ENCODE measurements at regions not wholly inside any gene's neighbourhood (a gene's known extent, or its start where the extent isn't known, plus 50 kb on each side); places are given as distances from the start of the nearest gene placed in this dataset.

DNA sequence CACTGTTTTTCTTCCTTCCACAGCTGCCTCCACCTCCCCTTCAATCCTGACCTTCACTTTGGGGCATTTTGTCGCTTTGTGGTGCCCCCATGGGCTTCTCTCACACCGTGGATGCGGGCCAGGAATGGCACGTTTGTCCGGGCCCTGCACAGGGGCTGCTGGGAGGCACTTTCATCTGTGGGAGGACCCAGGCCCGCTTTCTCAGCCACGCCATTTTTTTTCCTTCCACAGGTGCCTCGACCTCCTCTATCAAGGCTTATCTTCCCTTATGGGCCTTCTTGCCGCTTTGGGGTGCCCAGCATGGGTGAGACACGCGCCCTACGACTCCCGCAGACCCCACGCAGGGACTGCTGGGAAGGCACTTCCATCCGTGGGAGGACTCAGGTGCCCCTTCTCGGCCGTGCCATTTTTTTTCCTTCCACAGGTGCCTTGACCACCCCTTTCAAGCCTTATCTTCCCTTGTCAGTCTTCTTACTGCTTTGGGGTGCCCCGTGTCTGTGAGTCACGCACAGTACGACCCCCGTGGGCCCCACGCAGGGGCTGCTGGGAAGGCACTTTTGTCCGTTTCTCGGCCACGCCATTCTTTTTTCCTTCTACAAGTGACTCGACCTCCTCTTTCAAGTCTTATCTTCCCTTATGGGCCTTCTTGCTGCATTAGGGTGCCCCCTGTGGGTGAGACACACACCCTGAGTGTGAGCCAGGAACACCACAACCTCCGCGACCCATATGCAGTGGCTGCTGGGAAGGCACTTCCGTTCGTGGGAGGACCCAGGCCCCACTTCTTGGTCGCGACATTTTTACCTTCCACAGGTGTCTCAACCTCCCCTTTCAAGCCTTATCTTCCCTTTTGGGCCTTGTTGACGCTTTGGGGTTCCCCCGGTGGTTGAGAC, 270.7 kb downstream of the ALG10 start:
- FAIRE-seq, result no peak

DNA sequence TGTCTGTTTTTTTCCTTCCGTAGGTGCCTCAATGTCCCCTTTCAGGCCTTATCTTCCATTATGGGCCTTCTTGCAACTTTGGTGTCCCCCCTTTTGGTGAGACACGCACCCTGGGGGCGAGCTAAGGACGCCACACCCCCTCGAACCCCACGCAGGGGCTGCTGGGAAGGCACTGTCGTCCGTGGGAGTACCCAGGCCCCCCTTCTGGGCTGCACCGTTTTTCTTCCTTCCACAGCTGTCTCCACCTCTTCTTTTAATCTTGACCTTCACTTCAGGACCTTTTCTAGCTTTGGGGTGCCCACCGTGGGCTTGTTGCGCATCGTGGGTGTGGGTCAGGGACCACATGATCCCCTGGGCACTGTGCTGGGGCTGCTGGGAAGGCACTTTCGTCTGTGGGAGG, 271.8 kb downstream of the ALG10 start:
- FAIRE-seq, result no peak

DNA sequence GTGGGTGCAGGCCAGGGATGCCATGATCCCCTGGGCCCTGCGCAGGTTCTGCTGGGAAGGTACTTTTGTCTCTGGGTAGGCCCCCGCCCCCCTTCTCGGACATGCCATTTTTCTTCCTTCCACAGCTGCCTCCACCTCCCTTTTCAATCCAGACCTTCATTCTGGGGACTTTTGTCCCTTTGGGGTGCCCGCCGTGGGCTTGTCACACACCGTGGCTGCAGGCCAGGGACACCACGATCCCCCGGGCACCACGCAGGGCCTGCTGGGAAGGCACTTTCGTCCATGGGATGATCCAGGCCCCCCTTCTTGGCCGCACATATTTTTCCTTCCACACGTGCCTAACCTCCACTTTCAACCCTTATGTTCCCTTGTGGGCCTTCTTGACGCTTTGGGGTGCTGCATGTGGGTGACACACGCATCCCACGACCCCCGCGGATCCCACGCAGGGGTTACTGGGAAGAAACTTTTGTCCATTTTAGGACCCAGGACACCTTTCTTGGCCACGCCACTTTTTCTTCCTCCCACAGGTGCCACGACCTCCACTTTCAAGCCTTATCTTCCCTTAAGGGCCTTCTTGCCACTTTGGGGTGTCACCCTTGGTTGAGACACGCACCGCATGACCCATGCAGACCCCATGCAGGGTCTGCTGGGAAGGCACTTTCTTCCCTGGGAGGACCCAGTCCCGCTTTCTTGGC, 272.5 kb downstream of the ALG10 start:
- no peak for FAIRE-seq

DNA sequence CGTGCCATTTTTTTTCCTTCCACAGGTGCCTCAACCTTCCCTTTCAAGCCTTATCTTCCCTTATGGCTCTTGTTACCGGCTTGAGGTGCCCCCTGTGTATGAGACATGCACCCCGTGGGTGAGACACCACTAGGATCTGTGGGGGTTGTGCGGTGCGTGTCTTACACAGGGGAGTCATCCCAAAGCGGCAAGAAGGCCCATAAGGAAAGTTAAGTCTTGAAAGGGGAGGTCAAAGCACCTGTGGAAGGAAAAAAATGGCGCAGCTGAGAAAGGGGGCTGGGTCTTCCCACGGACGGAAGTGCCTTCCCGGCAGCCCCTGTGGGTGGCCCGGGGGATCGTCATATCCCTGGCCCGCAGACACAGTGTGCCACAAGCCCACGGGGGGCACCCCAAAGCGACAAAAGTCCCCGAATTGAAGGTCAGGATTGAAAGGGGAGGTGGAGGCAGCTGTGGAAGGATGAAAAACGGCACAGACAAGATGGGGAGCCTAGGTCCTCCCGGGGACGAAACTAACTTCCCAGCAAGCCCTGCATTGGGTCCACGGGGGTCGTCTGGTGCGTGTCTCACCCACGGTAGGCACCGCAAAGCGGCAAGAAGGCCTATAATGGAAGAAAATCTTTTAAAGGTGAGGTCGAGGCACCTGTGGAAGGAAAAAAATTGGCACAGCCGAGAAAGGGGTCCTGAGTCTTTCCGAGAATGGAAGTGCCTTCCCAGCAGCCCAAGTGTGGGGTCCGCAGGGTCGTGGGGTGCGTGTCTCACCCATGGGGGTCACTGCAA, 273.3 kb downstream of the ALG10 start:
- FAIRE-seq, result no peak

DNA sequence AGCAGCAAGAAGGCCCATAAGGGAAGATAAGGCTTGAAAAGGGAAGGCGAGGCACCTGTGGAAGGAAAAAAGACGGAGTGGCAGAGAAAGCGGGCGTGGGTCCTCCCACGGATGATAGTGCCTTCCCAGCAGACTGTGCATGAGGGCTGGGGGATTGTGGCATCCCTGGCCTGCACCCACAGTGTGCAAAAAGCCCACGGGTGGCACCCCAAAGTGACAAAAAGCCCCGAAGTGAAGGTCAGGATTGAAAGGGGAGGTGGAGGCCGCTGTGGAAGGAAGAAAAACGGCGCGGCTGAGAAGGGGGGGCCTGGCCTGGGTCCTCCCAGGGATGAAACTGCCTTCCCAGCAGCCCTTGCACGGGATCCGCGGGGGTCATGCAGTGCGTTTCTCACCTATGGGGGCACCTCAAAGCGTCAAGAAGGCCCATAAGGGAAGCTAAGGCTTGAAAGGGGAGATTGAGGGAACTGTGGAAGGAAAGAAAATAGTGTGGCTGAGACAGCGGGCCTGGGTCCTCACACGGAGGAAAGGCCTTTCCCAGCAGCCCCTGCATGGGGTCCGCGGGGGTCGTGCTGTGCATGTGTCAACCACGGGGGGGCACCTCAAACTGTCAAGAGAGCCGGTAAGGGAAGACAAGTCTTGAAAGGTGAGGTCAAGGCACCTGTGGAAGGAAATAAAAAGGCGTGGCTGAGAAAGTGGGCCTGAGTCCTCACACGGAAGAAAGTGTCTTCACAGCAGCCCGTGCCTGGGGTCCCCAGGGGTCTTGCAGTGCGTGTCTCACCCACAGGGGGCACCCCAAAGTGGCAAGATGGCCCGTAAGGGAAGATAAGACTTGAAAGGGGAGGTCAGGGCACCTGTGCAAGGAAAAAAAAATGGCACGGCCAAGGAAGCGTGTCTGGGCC, 274.1 kb downstream of the ALG10 start:
- FAIRE-seq, result no peak

DNA sequence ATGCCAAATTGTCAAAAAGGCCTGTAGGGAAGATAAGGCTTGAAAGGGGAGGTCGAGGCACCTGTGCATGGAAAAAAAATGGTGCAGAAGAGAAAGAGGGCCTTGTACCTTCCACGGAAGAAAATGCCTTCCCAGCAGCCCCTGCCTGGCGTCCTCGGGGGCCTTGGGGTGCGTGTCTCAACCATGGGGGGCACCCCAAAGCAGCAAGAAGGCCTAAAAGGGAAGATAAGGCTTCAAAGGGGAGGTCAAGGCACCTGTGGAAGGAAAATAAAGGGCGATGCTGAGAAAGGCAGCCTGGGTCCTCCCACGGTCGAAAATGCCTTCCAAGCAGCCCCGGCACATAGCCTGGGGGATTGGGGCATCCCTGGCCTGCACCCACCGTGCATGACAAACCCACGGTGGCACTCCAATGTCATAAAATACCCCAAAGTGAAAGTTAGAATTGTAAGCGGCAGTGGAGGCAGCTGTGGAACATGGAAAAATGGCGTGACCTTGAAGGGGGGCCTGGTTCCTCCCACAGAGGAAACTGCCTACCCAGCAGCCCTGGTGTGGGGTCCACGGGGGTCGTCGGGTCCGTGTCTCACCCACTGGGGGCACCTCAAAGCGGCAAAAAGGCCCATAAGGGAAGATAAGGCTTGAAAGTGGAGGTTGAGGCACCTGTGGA, 275.0 kb downstream of the ALG10 start:
- FAIRE-seq, result no peak

DNA sequence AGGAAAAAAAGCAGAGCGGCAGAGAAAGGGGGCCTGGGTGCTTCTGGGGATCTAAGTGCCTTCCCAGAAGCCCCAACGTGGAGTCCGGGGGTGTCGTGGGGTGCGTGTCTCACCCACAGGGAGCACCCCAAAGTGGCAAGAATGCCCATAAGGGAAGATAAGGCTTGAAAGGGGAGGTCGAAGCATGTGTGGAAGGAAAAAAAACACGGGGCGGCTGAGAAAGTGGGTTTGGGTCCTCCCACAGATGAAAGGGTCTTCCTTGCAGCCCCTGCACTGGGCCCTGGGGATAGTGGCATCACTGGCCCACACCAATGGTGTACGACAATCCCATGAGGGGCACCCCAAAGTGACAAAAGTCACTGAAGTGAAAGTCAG, 275.5 kb downstream of the ALG10 start:
- no peak for FAIRE-seq

DNA sequence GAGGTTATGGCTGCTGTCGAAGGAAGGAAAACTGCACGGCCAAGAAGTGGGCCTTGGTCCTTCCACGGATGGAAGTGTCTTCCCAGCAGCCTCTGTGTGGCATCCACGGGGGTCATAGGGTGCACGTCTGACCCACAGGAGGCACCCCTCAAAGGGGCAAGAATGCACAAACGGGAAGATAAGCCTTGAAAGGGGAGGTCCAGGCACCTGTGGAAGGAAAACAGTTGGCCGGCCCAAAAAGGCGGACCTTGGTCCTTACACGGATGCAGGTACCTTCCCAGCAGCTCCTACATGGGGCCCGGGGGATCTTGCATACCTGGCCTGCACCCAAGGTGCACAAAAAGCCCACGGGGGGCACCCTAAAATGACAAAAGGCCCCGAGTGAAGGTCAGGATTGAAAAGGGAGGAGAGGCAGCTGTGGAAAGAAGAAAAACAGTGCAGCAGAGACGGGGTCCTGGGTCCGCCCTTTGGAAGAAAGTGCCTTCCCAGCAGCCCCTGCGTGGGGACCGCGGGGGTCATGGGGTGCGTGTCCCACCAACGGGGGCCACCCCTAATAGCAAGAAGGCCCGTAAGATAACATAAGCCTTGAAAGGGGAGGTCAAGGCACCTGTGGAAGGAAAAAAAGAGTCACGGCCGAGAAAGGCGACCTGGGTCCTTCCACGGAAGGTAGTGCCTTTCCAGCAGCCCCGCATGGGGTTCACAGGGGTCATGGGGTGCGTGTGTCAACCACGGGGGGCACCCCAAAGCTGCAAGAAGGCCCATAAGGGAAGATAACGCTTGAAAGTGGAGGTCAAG, 276.1 kb downstream of the ALG10 start:
- no peak for FAIRE-seq

DNA sequence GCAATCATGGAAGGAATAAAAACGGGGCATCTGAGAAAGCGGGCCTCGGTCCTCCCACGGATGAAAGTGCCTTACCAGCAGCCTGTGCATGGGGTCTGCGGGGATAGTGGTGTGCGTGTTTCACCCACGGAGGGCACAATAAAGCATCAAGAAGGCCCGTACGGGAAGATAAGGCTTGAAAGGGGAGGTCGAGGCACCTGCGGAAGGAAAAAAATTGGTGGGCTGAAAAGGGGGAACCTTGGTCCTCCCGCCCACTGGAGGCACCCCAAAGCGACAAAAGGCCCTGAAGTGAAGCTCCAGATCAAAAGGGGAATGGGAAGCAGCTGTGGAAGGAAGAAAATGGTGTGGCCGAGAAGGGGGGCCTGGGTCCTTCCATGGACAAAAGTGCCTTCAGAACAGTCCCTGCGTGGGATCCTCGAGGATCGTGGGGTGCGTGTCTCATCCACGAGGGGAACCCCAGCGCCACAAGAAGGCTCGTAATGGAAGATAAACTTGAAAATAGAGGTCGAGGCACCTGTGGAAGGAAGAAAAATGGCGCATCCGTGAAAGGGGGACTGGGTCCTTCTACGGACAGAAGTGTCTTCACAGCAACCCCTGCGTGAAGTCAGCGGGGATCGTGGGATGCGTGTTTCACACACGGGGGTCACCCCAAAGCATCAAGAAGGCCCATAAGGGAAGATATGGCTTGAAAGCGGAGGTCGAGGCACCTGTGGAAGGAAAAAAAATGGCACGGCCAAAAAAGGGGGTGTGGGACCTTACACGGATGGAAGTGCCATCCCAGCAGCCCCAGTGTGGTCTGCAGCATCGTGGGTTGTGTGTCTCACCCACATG, 276.9 kb downstream of the ALG10 start:
- FAIRE-seq, result no peak

DNA sequence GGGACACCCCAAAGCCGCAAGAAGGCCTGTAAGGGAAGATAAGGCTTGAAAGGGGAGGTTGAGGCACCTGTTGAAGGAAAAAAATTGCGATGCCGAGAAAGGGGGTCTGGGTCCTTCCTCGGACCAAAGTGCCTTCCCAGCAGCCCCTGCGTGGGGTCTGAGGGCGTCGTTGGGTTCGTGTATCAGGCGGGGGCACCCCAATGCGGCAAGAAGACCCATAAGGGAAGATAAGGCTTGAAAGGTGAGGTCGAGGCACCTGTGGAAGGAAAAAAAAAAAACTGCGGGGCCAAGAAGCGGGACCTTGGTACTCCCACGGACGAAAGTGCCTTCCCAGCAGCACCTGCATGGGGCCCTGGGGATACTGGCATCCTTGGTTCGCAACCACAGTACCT, 277.5 kb downstream of the ALG10 start:
- no peak for FAIRE-seq

DNA sequence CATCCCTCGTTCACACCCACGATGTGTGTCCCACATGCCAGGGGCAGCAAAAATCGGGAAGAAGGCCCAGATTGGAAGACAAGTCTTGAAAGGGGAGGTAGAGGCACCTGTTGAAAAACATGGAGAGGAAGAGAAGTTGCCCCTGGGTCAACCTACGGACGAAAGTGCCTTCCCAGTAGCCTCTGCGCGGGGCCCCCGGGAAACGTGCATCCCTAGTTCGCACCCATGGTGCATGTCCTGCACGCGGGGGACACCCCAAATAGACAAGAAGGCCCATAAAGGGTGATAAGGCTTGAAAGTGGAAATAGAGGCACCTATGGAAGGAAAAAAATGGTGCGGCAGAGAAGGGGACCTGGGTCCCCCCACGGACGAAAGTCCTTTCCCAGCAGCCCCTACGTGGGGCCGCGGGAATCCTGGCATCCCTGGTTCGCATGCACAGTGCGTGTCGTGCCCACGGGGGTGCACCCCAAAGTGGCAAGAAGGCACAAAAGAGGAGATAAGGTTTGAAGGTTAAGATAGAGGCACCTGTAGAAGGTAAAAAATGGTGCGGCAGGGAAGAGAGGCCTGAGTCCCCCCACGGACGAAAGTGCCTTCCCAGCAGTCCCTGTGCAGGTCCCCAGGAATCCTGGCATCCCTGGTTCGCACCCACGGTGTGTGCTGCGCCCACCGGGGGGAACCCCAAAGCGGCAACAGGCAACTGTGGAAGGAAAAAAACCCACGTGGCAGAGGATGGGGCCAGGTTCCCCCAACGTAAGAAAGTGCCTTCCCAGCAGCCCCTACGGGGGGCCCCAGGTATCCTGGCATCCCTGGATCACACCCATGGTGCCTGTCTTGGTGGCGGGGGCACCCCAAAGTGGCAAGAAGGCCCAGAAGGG, 278.3 kb downstream of the ALG10 start:
- no peak for FAIRE-seq

DNA sequence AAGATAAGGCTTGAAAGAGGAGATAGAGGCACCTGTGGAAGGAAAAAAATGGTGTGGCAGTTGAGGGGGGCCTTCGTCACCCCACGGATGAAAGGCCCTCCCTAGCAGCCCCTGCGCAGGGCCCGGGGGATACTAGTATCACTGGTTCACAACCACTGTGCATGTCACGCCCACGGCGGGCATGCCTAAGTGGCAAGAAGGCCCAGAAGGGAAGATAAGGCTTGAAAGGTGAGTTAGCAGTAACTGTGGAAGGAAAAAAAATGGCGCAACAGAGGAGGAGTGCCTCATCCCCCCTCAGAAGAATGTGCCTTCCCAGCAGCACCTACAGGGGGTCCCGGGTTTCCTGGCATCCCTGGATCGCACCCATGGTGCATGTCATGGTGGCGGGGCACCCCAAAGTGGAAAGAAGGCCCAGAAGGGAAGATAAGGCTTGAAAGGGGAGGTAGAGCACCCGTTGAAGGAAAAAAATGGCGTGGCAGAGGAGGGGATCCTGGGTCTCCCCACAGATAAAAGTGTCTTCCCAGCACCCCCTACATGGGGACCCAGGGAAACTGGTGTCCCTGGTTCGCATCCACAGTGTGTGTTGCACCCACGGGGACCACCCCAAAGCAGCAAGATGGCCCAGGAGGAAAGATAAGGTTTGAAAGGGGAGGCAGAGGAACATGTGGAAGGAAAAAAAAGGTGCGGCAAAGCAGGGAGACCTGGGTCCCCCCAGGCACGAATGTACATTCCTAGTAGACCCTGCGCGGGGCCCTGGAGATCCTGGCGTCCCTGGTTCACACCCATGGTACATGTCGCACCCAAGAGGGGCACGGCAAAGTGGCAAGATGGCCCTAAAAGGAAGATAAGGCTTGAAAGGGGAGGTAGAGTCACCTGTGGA, 279.2 kb downstream of the ALG10 start:
- no peak for FAIRE-seq

DNA sequence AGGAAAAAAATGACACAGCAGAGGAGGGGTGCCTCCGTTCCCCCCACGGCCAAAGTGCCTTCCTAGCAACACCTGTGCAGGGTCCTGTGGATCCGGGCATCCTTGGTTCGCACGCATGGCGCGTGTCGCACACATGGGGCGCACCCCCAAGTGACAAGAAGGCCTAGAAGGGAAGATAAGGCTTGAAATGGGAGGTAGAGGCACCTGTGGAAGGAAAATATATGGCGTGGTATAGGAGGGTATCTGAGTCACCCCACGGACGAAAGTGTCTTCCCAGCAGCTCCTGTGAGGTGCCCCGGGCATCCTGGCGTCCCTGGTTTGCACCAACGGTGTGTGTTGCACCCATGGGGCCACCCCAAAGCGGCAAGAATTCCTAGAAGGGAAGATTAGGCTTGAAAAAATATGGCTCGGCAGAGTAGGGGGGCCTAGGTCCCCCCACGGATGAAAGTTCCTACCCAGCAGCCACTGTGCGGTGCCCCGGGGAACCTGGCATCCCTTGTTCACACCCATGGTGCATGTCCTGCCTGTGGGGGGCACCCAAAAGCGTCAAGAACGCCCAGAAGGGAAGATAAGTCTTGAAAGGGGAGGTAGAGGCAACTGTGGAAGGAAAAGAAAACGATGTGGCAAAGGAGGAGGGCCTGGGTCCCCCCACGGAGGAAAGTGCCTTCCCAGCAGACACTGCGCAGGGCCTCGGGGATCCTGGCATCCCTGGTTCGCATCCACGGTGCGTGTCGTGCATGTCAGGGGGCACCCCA, 280.0 kb downstream of the ALG10 start:
- no peak for FAIRE-seq

DNA sequence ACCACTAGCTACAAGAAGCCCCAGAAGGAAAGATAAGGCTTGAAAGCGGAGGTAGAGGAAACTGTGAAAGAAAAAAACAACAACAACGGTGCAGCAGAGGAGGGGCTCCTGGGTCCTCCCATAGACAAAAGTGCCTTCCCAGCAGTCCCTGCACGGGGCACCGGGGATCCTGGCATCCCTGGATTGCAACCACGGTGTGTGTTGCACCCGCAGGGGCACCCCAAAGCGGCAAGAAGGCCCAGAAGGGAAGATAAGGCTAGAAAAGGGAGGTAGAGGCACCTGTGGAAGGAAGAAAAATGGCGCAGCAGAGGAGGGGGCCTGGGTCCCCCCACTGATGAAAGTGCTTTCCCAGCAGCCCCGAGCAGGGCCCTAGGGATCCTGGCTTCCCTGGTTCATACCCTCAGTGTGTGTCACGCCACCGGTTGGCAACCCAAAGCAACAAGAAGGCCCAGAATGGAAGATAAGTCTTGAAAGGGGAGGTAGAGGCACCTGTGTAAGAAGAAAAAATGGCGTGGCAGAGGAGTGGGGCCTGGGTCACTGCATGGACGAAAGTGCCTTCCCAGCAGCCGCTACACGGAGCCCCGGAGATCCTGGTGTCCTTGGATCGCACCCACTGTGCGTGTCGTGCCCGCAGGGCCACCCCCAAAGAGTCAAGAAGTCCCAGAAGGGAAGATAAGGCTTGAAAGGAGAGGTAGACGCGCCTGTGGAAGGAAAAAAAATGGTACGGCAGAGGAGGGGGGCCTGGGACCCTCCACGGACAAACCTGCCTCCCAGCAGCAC, 281.0 kb downstream of the ALG10 start:
- no peak for FAIRE-seq

DNA sequence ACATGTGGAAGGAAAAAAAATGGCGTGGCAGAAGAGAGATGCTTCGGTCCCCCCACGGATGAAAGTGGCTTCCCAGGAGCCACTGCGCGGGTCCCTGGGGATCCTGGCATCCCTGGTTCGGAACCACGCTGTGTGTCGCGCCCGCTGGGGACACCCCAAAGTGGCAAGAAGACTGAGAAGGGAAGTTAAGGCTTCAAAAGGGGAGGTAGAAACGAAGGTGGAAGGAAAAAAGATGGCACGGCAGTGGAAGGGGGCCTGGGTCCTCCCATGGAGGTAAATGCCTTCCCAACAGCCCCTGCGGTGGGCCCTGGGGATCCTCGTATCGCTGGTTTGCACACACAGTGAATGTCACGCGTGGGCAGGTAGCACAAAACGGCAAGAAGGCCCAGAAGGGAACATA, 281.7 kb downstream of the ALG10 start:
- FAIRE-seq, result no peak

DNA sequence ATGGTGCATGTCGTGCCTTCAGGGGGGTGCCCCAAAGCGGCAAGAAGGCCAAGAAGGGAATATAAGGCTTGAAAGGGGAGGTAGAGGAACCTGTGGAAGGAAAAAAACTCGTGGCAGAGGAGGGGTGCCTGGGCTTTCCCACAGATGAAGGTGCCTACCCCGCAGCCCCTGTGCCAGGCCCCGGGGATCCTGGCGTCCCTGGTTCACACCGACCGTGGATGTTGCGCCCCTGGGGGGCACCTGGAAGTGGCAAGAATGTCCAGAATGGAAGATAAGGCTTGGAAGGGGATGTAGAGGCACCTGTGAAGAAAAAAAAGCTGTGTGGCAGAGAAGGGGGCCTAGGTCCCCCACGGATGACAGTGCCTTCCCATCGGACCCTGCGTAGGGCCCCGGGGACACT, 282.2 kb downstream of the ALG10 start:
- FAIRE-seq, result no peak

DNA sequence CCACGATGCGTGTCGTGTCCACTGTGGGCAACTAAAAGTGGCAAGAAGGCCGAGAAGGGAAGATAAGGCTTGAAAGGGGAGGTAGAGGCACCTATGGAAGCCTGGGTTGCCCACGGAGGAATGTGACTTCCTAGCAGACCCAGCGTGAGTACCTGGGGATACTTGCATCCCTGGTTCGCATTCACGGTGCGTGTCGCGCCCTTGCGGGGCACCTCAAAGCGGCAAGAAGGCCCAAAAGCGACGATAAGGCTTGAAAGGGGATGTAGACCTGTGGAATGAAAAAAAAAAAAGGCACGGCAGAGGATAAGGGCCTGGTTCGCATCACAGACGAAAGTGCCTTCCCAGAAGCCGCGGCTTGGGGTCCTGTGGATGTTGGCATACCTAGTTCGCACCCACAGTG, 282.9 kb downstream of the ALG10 start:
- no peak for FAIRE-seq

Measured in G401.6 (cell line).